Neuron (in vitro differentiated cells): ENCODE measurements at regions not wholly inside any gene's neighbourhood (a gene's known extent, or its start where the extent isn't known, plus 50 kb on each side); places are given as distances from the start of the nearest gene placed in this dataset.

ENCODE experiments used
- H2AFZ ChIP-seq: one replicate; pipeline ENCODE4 v1.6.1; 2013; ENCODE audit warnings: low read depth, mild to moderate bottlenecking, inconsistent platforms, low read length, moderate library complexity
- H3K27me3 ChIP-seq: one replicate; pipeline ENCODE4 v1.6.1; 2013; ENCODE audit warnings: low read length; ENCODE audit not compliant: insufficient read depth
- H3K36me3 ChIP-seq: one replicate; pipeline ENCODE4 v1.6.1; 2013; ENCODE audit warnings: low read length; ENCODE audit not compliant: insufficient read depth
- H3K4me1 ChIP-seq: one replicate; pipeline ENCODE4 v1.6.1; 2013; ENCODE audit warnings: low read length; ENCODE audit not compliant: insufficient read depth
- H3K4me3 ChIP-seq: 2 replicates; pipeline ENCODE4 v1.5.1; 2013; ENCODE audit warnings: mild to moderate bottlenecking, low read length, moderate library complexity
- H3K9me3 ChIP-seq: one replicate; pipeline ENCODE4 v1.6.1; 2013; ENCODE audit warnings: low read length

DNA sequence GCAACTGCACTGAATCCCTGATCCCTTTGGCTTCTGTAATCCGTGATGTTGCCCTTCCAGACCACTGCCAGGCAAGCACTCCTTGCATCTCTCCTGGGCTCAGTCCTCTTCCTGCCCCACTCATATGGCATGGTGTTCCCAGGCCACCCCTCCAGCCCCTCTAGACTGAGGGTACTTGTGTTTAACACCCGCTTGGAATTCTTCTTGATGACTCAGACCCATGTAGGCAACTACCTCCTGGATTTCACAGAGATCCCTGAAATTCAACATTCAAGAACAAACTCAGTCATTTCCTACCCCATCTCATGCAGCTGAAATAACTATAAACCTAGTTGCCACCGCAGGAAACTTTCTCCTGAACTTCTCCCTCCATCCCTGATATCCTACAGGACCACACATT, 541.9 kb upstream of the CDH11 start:
- Histone ChIP-seq H2AFZ (no peak overlapping the region), H3K4me1 (no peaks in the 10 kb centered on the region), H3K4me3 (no peak overlapping the region), H3K36me3 (no peaks in the 10 kb centered on the region), H3K27me3 (no peaks in the 10 kb centered on the region), H3K9me3 (no peaks in the 10 kb centered on the region)

GRCh38 chr16:65662256-65662655, 540.4 kb upstream of the CDH11 start:
- Histone ChIP-seq H3K27me3 (no peaks in the 10 kb centered on the region), H3K36me3 (no peaks in the 10 kb centered on the region), H3K4me3 (no peak overlapping the region), H3K4me1 (no peaks in the 10 kb centered on the region), H2AFZ (no peak overlapping the region), H3K9me3 (no peaks in the 10 kb centered on the region)

GRCh38 chr16:65661558-65661957, 539.7 kb upstream of the CDH11 start:
- H3K9me3 ChIP-seq, result no peaks in the 10 kb centered on the region
- H3K4me1 ChIP-seq, result no peaks in the 10 kb centered on the region
- H2AFZ ChIP-seq, result no peak overlapping the region
- no peak overlapping the region for H3K4me3 ChIP-seq
- H3K36me3 ChIP-seq, result no peaks in the 10 kb centered on the region
- H3K27me3 ChIP-seq, result no peaks in the 10 kb centered on the region

GRCh38 chr16:65660390-65660789, 538.5 kb upstream of the CDH11 start:
- no peak overlapping the region for H3K4me3 ChIP-seq
- no peaks in the 10 kb centered on the region for H3K36me3 ChIP-seq
- H3K27me3 ChIP-seq, result no peaks in the 10 kb centered on the region
- no peaks in the 10 kb centered on the region for H3K9me3 ChIP-seq
- no peaks in the 10 kb centered on the region for H3K4me1 ChIP-seq
- no peak overlapping the region for H2AFZ ChIP-seq

DNA sequence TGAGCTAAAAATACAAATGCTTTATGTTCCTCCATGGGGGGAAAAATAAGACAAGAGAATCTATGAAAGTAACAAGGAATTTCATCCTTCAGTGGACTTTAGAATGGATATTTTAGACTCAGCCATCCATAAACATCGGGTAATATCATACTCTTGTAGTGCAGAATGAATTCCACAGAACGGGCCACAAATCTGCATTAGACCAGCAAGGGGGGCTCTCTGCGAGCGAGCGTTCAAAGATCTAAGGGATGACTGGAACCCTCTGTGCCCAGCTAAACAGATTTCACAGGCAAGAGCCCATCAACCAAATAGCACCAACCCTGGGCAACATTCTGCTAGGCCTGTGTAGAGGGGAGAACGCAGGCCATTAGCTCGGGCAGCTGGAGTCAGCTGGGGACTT, 537.9 kb upstream of the CDH11 start:
- H3K9me3 ChIP-seq, result no peaks in the 10 kb centered on the region
- H3K4me3 ChIP-seq, result no peak overlapping the region
- H3K4me1 ChIP-seq, result no peaks in the 10 kb centered on the region
- H3K27me3 ChIP-seq, result no peaks in the 10 kb centered on the region
- H2AFZ ChIP-seq, result no peak overlapping the region
- H3K36me3 ChIP-seq, result no peaks in the 10 kb centered on the region

GRCh38 chr16:65658787-65659220, 536.9 kb upstream of the CDH11 start:
- Histone ChIP-seq H3K4me3 (no peak overlapping the region), H3K9me3 (no peaks in the 10 kb centered on the region), H3K4me1 (no peaks in the 10 kb centered on the region), H2AFZ (no peak overlapping the region), H3K36me3 (no peaks in the 10 kb centered on the region), H3K27me3 (no peaks in the 10 kb centered on the region)

DNA sequence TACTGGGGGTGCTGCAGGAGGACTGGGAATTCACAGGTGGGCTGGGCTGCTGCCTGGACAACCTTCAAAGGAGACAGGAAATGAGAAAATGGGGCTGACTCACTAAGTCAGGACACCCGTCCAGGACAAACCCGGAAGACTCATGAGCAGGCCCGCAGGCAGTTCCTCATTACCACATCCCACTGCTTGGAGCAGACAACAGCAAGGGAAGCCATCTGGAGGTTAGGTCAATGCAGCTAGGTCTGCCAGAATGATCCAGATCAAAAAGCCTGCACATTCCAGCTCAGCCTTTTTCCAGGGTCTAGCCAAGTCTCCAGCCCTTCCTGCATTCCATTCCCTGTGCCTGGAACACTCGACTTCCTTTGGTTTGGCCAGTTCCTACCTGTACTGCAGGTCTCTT, 536.5 kb upstream of the CDH11 start:
- Histone ChIP-seq H3K4me1 (no peaks in the 10 kb centered on the region), H3K4me3 (no peak overlapping the region), H2AFZ (no peak overlapping the region), H3K27me3 (no peaks in the 10 kb centered on the region), H3K36me3 (no peaks in the 10 kb centered on the region), H3K9me3 (no peaks in the 10 kb centered on the region)

DNA sequence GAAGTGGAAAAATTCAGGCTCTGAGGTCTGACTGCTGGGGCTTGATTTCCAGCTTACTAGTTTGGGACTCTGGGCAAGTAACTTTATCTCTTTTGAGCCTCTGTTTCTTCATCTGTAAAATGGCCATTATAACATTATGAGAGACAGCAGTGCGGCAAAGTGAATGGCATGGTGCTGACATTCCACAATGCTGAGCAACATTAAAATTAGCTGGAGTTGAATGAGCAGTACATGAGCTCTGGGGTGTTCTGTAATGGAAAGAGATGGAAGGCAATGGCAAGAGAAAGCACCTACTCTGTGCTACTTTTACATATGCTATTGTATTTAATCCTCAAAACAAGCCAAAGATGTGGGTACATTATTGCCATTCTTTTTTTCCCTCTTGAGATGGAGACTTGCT, 535.7 kb upstream of the CDH11 start:
- no peak overlapping the region for H3K4me3 ChIP-seq
- no peaks in the 10 kb centered on the region for H3K27me3 ChIP-seq
- H3K36me3 ChIP-seq, result no peaks in the 10 kb centered on the region
- H3K9me3 ChIP-seq, result no peaks in the 10 kb centered on the region
- H3K4me1 ChIP-seq, result no peaks in the 10 kb centered on the region
- no peak overlapping the region for H2AFZ ChIP-seq

- H3K4me3 ChIP-seq, result no peak overlapping the region
- no peaks in the 10 kb centered on the region for H3K9me3 ChIP-seq
- no peaks in the 10 kb centered on the region for H3K27me3 ChIP-seq
- H2AFZ ChIP-seq, result no peak overlapping the region
- H3K36me3 ChIP-seq, result no peaks in the 10 kb centered on the region
- peaks cover 2% of the 10 kb centered on the region for H3K4me1 ChIP-seq
These were observed 535.2 kb upstream of the CDH11 start for GRCh38 chr16:65657071-65657494.

GRCh38 chr16:65655802-65656201, 533.9 kb upstream of the CDH11 start:
- Histone ChIP-seq H3K36me3 (no peaks in the 10 kb centered on the region), H3K4me3 (no peak overlapping the region), H3K27me3 (no peaks in the 10 kb centered on the region), H3K4me1 (peaks cover 3% of the 10 kb centered on the region), H3K9me3 (no peaks in the 10 kb centered on the region), H2AFZ (no peak overlapping the region)

- no peak overlapping the region for H3K4me3 ChIP-seq
- peaks cover 3% of the 10 kb centered on the region for H3K4me1 ChIP-seq
- H2AFZ ChIP-seq, result no peak overlapping the region
- no peaks in the 10 kb centered on the region for H3K9me3 ChIP-seq
- H3K36me3 ChIP-seq, result no peaks in the 10 kb centered on the region
- no peaks in the 10 kb centered on the region for H3K27me3 ChIP-seq
These were observed 526.2 kb upstream of the CDH11 start for GRCh38 chr16:65648101-65648500.

GRCh38 chr16:65644821-65645220, 523.0 kb upstream of the CDH11 start:
- H3K9me3 ChIP-seq, result no peaks in the 10 kb centered on the region
- no peaks in the 10 kb centered on the region for H3K4me1 ChIP-seq
- no peak overlapping the region for H2AFZ ChIP-seq
- H3K27me3 ChIP-seq, result no peaks in the 10 kb centered on the region
- no peaks in the 10 kb centered on the region for H3K36me3 ChIP-seq
- no peak overlapping the region for H3K4me3 ChIP-seq

GRCh38 chr16:65641762-65642289, 520.0 kb upstream of the CDH11 start:
- no peaks in the 10 kb centered on the region for H3K9me3 ChIP-seq
- no peaks in the 10 kb centered on the region for H3K27me3 ChIP-seq
- H3K4me3 ChIP-seq, result no peak overlapping the region
- no peaks in the 10 kb centered on the region for H3K36me3 ChIP-seq
- H3K4me1 ChIP-seq, result no peaks in the 10 kb centered on the region
- no peak overlapping the region for H2AFZ ChIP-seq

DNA sequence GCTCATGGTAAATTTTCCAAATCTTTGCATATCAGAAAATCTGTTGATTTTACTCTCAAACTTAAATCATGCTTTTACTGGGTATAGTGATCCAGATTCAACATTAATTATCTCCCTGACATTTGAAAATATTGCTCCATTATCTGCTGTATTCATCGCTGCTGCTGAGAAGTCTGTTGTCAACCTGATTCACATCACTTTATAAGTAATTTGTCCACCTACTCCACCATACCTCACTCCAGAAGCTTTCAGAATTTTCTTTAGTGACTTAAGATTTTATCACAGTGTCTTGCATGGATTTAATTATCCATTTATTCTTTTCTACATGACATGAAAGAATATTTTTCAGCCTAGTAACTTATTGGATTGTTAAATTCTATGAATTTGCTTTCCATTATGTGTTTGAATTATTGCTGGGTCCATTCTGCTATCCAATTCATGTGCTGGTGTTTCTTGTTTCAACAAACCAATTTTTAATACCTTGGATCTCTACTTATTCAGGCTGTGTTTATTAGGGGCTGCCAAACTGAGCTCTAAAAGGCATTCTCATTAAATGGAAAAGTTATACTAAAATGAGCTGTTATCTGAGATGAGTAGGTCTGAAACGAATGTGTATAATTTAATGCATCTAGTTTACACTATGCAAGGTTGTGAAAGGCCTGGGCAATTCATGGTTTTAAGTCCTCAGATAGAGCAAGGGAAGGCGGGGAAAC, 519.3 kb upstream of the CDH11 start:
- H3K36me3 ChIP-seq, result no peaks in the 10 kb centered on the region
- no peaks in the 10 kb centered on the region for H3K4me1 ChIP-seq
- H3K9me3 ChIP-seq, result no peaks in the 10 kb centered on the region
- no peak overlapping the region for H2AFZ ChIP-seq
- H3K27me3 ChIP-seq, result no peaks in the 10 kb centered on the region
- no peak overlapping the region for H3K4me3 ChIP-seq
